ENCODE measurements at regions not wholly inside any gene's neighbourhood (a gene's known extent, or its start where the extent isn't known, plus 50 kb on each side); places are given as distances from the start of the nearest gene placed in this dataset.

DNA sequence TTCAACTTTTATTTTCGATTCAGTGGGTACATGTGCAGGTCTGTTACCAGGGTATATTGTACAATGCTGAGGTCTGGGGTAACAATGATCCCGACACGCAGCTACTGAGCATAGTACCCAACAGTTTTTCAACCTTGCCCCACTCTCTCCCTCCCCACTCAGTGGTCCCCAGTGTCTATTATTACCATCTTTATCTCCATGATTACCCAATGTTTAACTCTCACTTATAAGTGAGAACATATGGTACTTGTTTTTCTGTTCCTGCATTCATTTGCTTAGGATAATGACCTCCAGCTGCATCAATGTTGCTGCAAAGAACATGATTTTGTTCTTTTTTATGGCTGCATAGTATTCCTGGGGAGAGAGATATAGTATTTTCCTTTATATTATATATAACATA, 75.7 kb upstream of the EPHB3 start:
- H3K4me1 ChIP-seq = no peaks in the 10 kb centered on the region
- H3K27me3 ChIP-seq = peaks cover 0 to 47% of the 10 kb centered on the region in 2 donors
- H3K36me3 ChIP-seq = no peaks in the 10 kb centered on the region
- no peaks in the 10 kb centered on the region for H3K9me3 ChIP-seq
- H3K27ac ChIP-seq = no peak overlapping the region
- no peak for DNase-seq
- H3K4me3 ChIP-seq = no peak overlapping the region
- TF ChIP-seq, protein P1, sequence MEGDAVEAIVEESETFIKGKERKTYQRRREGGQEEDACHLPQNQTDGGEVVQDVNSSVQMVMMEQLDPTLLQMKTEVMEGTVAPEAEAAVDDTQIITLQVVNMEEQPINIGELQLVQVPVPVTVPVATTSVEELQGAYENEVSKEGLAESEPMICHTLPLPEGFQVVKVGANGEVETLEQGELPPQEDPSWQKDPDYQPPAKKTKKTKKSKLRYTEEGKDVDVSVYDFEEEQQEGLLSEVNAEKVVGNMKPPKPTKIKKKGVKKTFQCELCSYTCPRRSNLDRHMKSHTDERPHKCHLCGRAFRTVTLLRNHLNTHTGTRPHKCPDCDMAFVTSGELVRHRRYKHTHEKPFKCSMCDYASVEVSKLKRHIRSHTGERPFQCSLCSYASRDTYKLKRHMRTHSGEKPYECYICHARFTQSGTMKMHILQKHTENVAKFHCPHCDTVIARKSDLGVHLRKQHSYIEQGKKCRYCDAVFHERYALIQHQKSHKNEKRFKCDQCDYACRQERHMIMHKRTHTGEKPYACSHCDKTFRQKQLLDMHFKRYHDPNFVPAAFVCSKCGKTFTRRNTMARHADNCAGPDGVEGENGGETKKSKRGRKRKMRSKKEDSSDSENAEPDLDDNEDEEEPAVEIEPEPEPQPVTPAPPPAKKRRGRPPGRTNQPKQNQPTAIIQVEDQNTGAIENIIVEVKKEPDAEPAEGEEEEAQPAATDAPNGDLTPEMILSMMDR (IDR thresholded peaks at IDR 0.05) = no peak
- intact Hi-C loops (cut with DNase I; ENCODE audit: low total_unique reads) = no loop called here

DNA sequence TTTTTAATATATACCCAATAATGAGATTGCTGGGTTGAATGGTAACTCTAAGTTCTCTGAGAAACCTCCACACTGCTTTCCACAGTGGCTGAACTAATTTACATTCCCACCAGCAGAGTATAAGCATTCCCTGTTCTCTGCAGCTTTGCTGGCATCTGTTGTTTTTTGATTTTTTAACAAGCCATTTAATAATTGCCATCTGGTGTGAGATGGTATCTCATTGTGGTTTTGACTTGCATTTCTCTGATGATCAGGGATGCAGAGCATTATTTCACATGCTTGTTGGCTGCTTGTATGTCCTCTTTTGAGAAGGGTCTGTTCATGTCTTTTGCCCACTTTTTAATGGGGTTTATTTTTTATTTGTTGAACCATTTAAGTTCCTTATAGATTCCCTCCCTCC, 75.0 kb upstream of the EPHB3 start:
- no peak for DNase-seq

DNA sequence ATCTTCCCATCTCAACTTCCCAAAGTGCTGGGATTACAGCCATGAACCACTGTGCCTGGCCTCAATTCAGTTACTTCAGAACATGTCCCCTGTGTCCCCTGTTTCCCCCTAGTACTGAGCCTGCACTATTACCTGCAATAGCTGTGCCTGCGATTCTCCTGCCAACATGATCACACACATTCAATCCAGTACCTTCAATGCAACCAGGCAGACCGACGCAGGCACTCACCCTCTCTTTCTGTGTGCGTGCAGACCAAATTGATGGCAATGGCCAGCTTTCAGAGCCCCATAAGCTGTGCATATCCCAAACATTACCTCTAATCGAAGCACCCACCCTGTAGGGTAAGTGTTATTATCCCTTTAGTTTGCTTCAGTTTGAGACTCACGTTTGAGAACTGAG, 73.0 kb upstream of the EPHB3 start:
- TF ChIP-seq, protein P1 (IDR thresholded peaks at IDR 0.05) = no peak
- Histone ChIP-seq H3K9me3 (no peaks in the 10 kb centered on the region), H3K4me1 (peaks cover 0 to 6% (median 2%) of the 10 kb centered on the region in 4 donors), H3K27ac (no peak overlapping the region), H3K36me3 (no peaks in the 10 kb centered on the region), H3K27me3 (peaks cover 0 to 53% of the 10 kb centered on the region in 2 donors), H3K4me3 (no peak overlapping the region)
- no peak for DNase-seq
- intact Hi-C loops (cut with DNase I; ENCODE audit: low total_unique reads) = no loop called here

More for the DNA sequence above, 75.0 kb upstream of the EPHB3 start:
- peaks cover 0 to 47% of the 10 kb centered on the region in 2 donors for H3K27me3 ChIP-seq
- TF ChIP-seq, protein P1 (IDR thresholded peaks at IDR 0.05) = no peak
- H3K4me1 ChIP-seq = no peaks in the 10 kb centered on the region
- H3K27ac ChIP-seq = no peak overlapping the region
- intact Hi-C loops (cut with DNase I; ENCODE audit: low total_unique reads) = no loop called here
- no peaks in the 10 kb centered on the region for H3K36me3 ChIP-seq
- H3K9me3 ChIP-seq = no peaks in the 10 kb centered on the region
- H3K4me3 ChIP-seq = no peak overlapping the region

DNA sequence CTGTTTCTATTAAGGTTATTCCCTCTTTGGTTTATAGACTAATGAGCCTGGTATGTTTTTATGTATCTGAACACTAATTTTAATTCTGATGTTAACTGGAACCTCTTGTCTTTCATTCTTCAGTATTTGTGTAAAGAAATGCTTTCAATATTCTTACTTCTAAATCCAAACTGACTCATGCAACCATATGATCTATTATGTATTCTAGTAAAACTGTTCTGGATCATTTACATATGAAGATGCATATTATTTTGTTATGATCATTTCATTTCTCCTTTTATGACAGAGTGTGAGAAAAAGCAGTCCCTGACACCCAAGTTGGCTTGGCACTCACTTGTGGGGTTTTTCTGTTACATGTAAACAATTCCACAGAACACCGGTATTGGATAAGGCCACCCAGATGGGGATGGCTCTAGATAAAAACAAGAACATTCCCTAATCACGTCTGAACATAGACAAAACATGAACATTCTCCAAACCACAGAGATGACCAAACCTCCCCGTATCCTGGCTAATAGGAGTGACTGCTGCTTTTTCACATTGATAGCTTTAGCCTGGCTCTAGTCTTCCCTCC, 72.2 kb upstream of the EPHB3 start:
- Histone ChIP-seq H3K9me3 (no peaks in the 10 kb centered on the region), H3K4me1 (peaks cover 0 to 6% (median 2%) of the 10 kb centered on the region in 4 donors), H3K4me3 (no peak overlapping the region), H3K27me3 (peaks cover 0 to 61% of the 10 kb centered on the region in 2 donors), H3K27ac (no peak overlapping the region), H3K36me3 (no peaks in the 10 kb centered on the region)
- no peak for DNase-seq
- intact Hi-C loops (cut with DNase I; ENCODE audit: low total_unique reads) = no loop called here
- TF ChIP-seq, protein P1 (IDR thresholded peaks at IDR 0.05) = no peak

DNA sequence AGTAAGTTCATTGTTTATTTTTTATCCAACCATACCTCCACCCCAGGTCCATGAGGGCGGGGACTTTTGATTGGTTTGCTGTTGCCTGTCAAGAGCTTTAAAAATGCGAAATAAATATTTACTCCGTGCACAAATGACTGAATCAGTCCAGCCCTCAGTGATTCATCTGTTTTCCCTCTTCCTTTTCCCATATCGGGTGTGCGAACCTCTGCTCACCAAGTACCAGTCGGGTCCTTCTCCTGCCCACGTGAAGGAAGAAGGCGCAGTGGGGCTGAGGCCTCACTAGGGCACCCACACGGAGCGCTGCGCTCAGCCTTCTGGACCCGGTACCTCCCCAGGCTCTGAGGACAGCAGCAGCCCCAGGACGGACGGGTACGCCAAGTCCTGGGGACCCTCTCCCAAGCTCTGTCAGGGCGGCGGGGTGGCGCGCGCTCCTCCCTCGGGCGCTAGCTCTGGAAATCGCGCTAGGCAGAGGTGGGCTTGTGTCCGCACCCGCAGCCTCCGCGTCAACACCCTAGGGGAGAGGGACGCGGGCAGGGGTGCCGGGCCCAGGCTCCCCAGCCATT, 70.5 kb upstream of the EPHB3 start:
- no peak for DNase-seq
- H3K27ac ChIP-seq = no peak overlapping the region
- intact Hi-C loops (cut with DNase I; ENCODE audit: low total_unique reads) = no loop called here

More for the DNA sequence above, 70.5 kb upstream of the EPHB3 start:
- Histone ChIP-seq H3K36me3 (no peaks in the 10 kb centered on the region), H3K4me1 (peaks cover 0 to 6% (median 2%) of the 10 kb centered on the region in 4 donors), H3K4me3 (no peak overlapping the region), H3K9me3 (no peaks in the 10 kb centered on the region), H3K27me3 (peaks cover 0 to 77% of the 10 kb centered on the region in 2 donors)
- TF ChIP-seq, protein P1 (IDR thresholded peaks at IDR 0.05) = no peak

Measured in tibial artery (tissue), 4 donors.